H1 (cell line): ENCODE measurements at regions not wholly inside any gene's neighbourhood (a gene's known extent, or its start where the extent isn't known, plus 50 kb on each side); places are given as distances from the start of the nearest gene placed in this dataset.

Experiments
- CTCF ChIA-PET: fragments of 300-600 bp; sonication (Branson Sonifier 250); formaldehyde crosslinking; loops from one replicate; lab custom pipeline; 2021; ENCODE audit not compliant: partially characterized antibody; lab: Charles Lee
- POLR2A ChIA-PET: fragments of 300-600 bp; sonication (Branson Sonifier 250); formaldehyde crosslinking; loops from one replicate; lab custom pipeline; 2021; ENCODE audit warnings: inconsistent platforms; ENCODE audit not compliant: partially characterized antibody; lab: Charles Lee
- DNase-seq, 2 experiments: peaks; one replicate each; pipeline versions ENCODE4 v3.0.0 to v3.0.0-alpha.2; 2010 to 2022; ENCODE audit warnings: low spot score in 2 of 2, low read depth in 1 of 2, mixed read lengths in 1 of 2
- FAIRE-seq: peaks from 2 replicates; lab custom pipeline; 2011; peaks lifted over from hg19 to GRCh38; lab: Jason Lieb, UNC
- H2AFZ ChIP-seq: 2 replicates; pipeline ENCODE4 v1.8.1; 2012; ENCODE audit warnings: low read length, inconsistent platforms
- H2AK5ac ChIP-seq: 2 replicates; pipeline ENCODE4 v1.6.1; 2013; ENCODE audit warnings: low read depth, low read length
- H2BK120ac ChIP-seq: replicated peaks from 2 replicates; pipeline ENCODE3; 2013; ENCODE audit warnings: low read depth, low read length, inconsistent platforms
- H2BK12ac ChIP-seq: 2 replicates; pipeline ENCODE4 v1.6.1; 2013; ENCODE audit warnings: low read depth, low read length
- H2BK15ac ChIP-seq: 2 replicates; pipeline ENCODE4 v1.6.1; 2013; ENCODE audit warnings: low read length
- H2BK20ac ChIP-seq: 2 replicates; pipeline ENCODE4 v1.6.1; 2013; ENCODE audit warnings: low read length
- H2BK5ac ChIP-seq: 2 replicates; pipeline ENCODE4 v1.6.1; 2013; ENCODE audit warnings: low read depth, low read length
- H3K14ac ChIP-seq: 2 replicates; pipeline ENCODE4 v1.6.1; 2013; ENCODE audit warnings: inconsistent platforms; ENCODE audit not compliant: insufficient read length
- H3K18ac ChIP-seq: 2 replicates; pipeline ENCODE4 v1.6.1; 2013; ENCODE audit warnings: low read length; ENCODE audit errors: extremely low read depth
- H3K23ac ChIP-seq: 2 replicates; pipeline ENCODE4 v1.6.1; 2013; ENCODE audit warnings: inconsistent platforms; ENCODE audit not compliant: insufficient read length
- H3K23me2 ChIP-seq: 2 replicates; pipeline ENCODE4 v1.6.1; 2013; ENCODE audit warnings: low read depth, low read length
- H3K27ac ChIP-seq: 2 replicates; pipeline ENCODE4 v1.6.1; 2011; ENCODE audit warnings: low read depth, low read length, inconsistent platforms
- H3K27me3 ChIP-seq, 4 experiments: replicated peaks in 1 of 4; 1 replicate in 1 of 4; 2 replicates in 3 of 4; pipeline versions ENCODE4 v1.6.1 to v1.8.1; 2011 to 2013; ENCODE audit warnings: low read length in 3 of 4, mild to moderate bottlenecking in 3 of 4, inconsistent platforms in 2 of 4, mixed read lengths in 2 of 4, moderate library complexity in 1 of 4; ENCODE audit not compliant: control insufficient read depth in 3 of 4, insufficient read depth in 3 of 4; ENCODE audit errors: extremely low read depth in 1 of 4
- H3K36me3 ChIP-seq, 4 experiments: 2 replicates each; pipeline versions ENCODE4 v1.6.1 to v1.8.1; 2011 to 2013; ENCODE audit warnings: mild to moderate bottlenecking in 4 of 4, low read length in 3 of 4, moderate library complexity in 2 of 4, control low read depth in 1 of 4, inconsistent platforms in 1 of 4; ENCODE audit not compliant: insufficient read depth in 4 of 4, control insufficient read depth in 2 of 4
- H3K4ac ChIP-seq: replicated peaks from 2 replicates; pipeline ENCODE3; 2013; ENCODE audit warnings: low read length, low read depth, mixed read lengths, inconsistent platforms; ENCODE audit not compliant: insufficient read length
- H3K4me1 ChIP-seq, 4 experiments: replicated peaks in 1 of 4; 1 replicate in 1 of 4; 2 replicates in 3 of 4; pipeline versions ENCODE4 v1.6.1 to v1.8.1; 2011 to 2013; ENCODE audit warnings: low read length in 3 of 4, inconsistent platforms in 2 of 4, mixed read lengths in 1 of 4; ENCODE audit not compliant: insufficient read depth in 4 of 4, control insufficient read depth in 3 of 4
- H3K4me2 ChIP-seq, 2 experiments: 2 replicates each; pipeline versions ENCODE4 v1.6.1 to v1.8.1; 2011 to 2013; ENCODE audit warnings: low read depth in 2 of 2, low read length in 2 of 2, control low read depth in 1 of 2, inconsistent platforms in 1 of 2, mild to moderate bottlenecking in 1 of 2; ENCODE audit not compliant: insufficient read depth in 1 of 2
- H3K4me3 ChIP-seq, 4 experiments: fragments of 200-600, 300-600 bp in 1 of 4; sonication (generic), shearing (Covaris generic), sonication (Bioruptor Twin) in 1 of 4; 2 replicates each; pipeline versions ENCODE4 v1.5.1 to v1.8.1; 2011 to 2016; ENCODE audit warnings: low read length in 4 of 4, low read depth in 3 of 4, control low read depth in 2 of 4, inconsistent platforms in 2 of 4, mild to moderate bottlenecking in 2 of 4, mixed read lengths in 1 of 4, moderate library complexity in 1 of 4; ENCODE audit not compliant: insufficient read depth in 2 of 4; ENCODE audit errors: extremely low read depth in 1 of 4
- H3K56ac ChIP-seq: replicated peaks from 2 replicates; pipeline ENCODE3; 2013; ENCODE audit warnings: low read depth, mild to moderate bottlenecking, mixed read lengths, low read length, inconsistent platforms; ENCODE audit not compliant: insufficient read length
- H3K79me1 ChIP-seq: 2 replicates; pipeline ENCODE4 v1.6.1; 2013; ENCODE audit warnings: low read depth, low read length, control low read depth
- H3K79me2 ChIP-seq, 2 experiments: 2 replicates each; pipeline versions ENCODE4 v1.6.1 to v1.8.1; 2012 to 2013; ENCODE audit warnings: low read length in 2 of 2, mild to moderate bottlenecking in 2 of 2, inconsistent platforms in 1 of 2; ENCODE audit not compliant: insufficient read depth in 2 of 2, control insufficient read depth in 1 of 2
- H3K9ac ChIP-seq, 4 experiments: replicated peaks in 1 of 4; 1 replicate in 1 of 4; 2 replicates in 3 of 4; pipeline versions ENCODE4 v1.6.1 to v1.8.1; 2011 to 2013; ENCODE audit warnings: low read depth in 3 of 4, low read length in 3 of 4, control low read depth in 2 of 4, mild to moderate bottlenecking in 2 of 4, moderate library complexity in 2 of 4, inconsistent platforms in 1 of 4; ENCODE audit errors: extremely low read depth in 1 of 4
- H3K9me3 ChIP-seq, 2 experiments: 2 replicates each; pipeline versions ENCODE4 v1.6.1 to v1.8.1; 2012 to 2013; ENCODE audit warnings: mild to moderate bottlenecking in 2 of 2, moderate library complexity in 2 of 2, control low read depth in 1 of 2, inconsistent platforms in 1 of 2, low read depth in 1 of 2, low read length in 1 of 2, mixed read lengths in 1 of 2; ENCODE audit not compliant: insufficient read depth in 2 of 2
- H4K20me1 ChIP-seq, 2 experiments: replicated peaks in 1 of 2; 2 replicates each; pipeline versions ENCODE3 to v1.8.1; 2011 to 2013; ENCODE audit warnings: inconsistent platforms in 2 of 2, low read length in 2 of 2, mild to moderate bottlenecking in 1 of 2; ENCODE audit not compliant: insufficient read depth in 2 of 2, control insufficient read depth in 1 of 2
- H4K5ac ChIP-seq: 2 replicates; pipeline ENCODE4 v1.6.1; 2013; ENCODE audit warnings: low read length, low read depth, mixed read lengths, inconsistent platforms; ENCODE audit not compliant: insufficient read length
- H4K8ac ChIP-seq: 2 replicates; pipeline ENCODE4 v1.8.0; 2013; ENCODE audit warnings: mild to moderate bottlenecking, moderate library complexity, low read length, inconsistent platforms; ENCODE audit not compliant: insufficient read depth; ENCODE audit errors: extremely low read depth
- H4K91ac ChIP-seq: replicated peaks from 2 replicates; pipeline ENCODE3; 2013; ENCODE audit warnings: low read length, mixed read lengths, inconsistent platforms; ENCODE audit not compliant: insufficient read length
- ATF2 ChIP-seq: IDR thresholded peaks from 2 replicates; pipeline ENCODE4 v1.6.1; 2012; ENCODE audit warnings: low read length, inconsistent platforms
- CTCF ChIP-seq, 3 experiments: IDR thresholded peaks; 1 replicate in 2 of 3; 2 replicates in 1 of 3; pipeline versions ENCODE4 v1.5.1 to v1.6.1; 2011; ENCODE audit warnings: low read length in 3 of 3, mild to moderate bottlenecking in 3 of 3, inconsistent platforms in 2 of 3, low read depth in 1 of 3, moderate library complexity in 1 of 3; ENCODE audit not compliant: insufficient read depth in 1 of 3; ENCODE audit errors: control extremely low read depth in 1 of 3
- EP300 ChIP-seq, 2 experiments: IDR thresholded peaks; 1 replicate in 1 of 2; 2 replicates in 1 of 2; pipeline ENCODE4 v1.6.1; 2011 to 2012; ENCODE audit warnings: low read depth in 2 of 2, low read length in 2 of 2, mild to moderate bottlenecking in 2 of 2, borderline replicate concordance in 1 of 2, inconsistent platforms in 1 of 2, moderate library complexity in 1 of 2
- MAFK ChIP-seq: IDR thresholded peaks from 2 replicates; pipeline ENCODE4 v1.6.1; 2012; ENCODE audit warnings: low read depth, mild to moderate bottlenecking, improper control_type of control experiment, low read length
- POU5F1 ChIP-seq: IDR thresholded peaks from 2 replicates; pipeline ENCODE4 v1.6.1; 2011; ENCODE audit warnings: low read depth, mild to moderate bottlenecking, low read length, moderate library complexity
- SAP30 ChIP-seq: fragments of 300-600 bp; sonication (generic); IDR thresholded peaks from 2 replicates; pipeline ENCODE4 v1.7.1; 2012; ENCODE audit warnings: low read length, moderate library complexity, mild to moderate bottlenecking, inconsistent platforms; ENCODE audit not compliant: insufficient read depth, insufficient replicate concordance
- SIX5 ChIP-seq: IDR thresholded peaks from 2 replicates; pipeline ENCODE4 v1.6.1; 2011; ENCODE audit warnings: mild to moderate bottlenecking, low read depth, low read length
- SP2 ChIP-seq: IDR thresholded peaks from 2 replicates; pipeline ENCODE4 v1.6.1; 2012; ENCODE audit warnings: mild to moderate bottlenecking, low read length, inconsistent platforms
- TAF1 ChIP-seq: IDR thresholded peaks from 2 replicates; pipeline ENCODE4 v1.6.1; 2011; ENCODE audit warnings: mild to moderate bottlenecking, low read depth, low read length
- TAF7 ChIP-seq: optimal IDR thresholded peaks from 2 replicates; pipeline ENCODE3; 2011; ENCODE audit warnings: low read depth, mild to moderate bottlenecking, inconsistent platforms, low read length, moderate library complexity, borderline replicate concordance
- WGBS, 2 experiments: shearing (Covaris generic) in 1 of 2; methylation state at CpG; one replicate each; pipeline versions ENCODE4 v1.1.6 to v1.1.7; 2013 to 2015; ENCODE audit warnings: low lambda C conversion rate in 2 of 2, mixed read lengths in 2 of 2, inconsistent platforms in 1 of 2, low coverage in 1 of 2, missing lambda C conversion rate in 1 of 2; ENCODE audit not compliant: insufficient replicate concordance in 2 of 2, insufficient coverage in 1 of 2, insufficient read length in 1 of 2; ENCODE audit errors: extremely low coverage in 1 of 2, missing lambda C conversion rate in 1 of 2; 5-methylcytosine and 5-hydroxymethylcytosine counted together

GRCh38 chr1:199837321-199837720 lies 190.2 kb upstream of the NR5A2 start:
- H3K27me3 ChIP-seq = no peaks in the 10 kb centered on the region
- H2AFZ ChIP-seq = no peak overlapping the region
- no peak overlapping the region for H2BK15ac ChIP-seq
- DNase-seq = no peak
- POLR2A ChIA-PET = no interaction called here
- H3K9me3 ChIP-seq = no peaks in the 10 kb centered on the region
- no peak overlapping the region for H3K4ac ChIP-seq
- no peak overlapping the region for H3K23ac ChIP-seq
- no peak overlapping the region for H3K27ac ChIP-seq
- H4K91ac ChIP-seq = no peak overlapping the region
- H4K8ac ChIP-seq = no peak overlapping the region
- no peak overlapping the region for H2BK120ac ChIP-seq
- H4K20me1 ChIP-seq = no peaks in the 10 kb centered on the region
- CTCF ChIA-PET = no interaction called here
- no peak overlapping the region for H3K4me2 ChIP-seq
- no peaks in the 10 kb centered on the region for H3K79me2 ChIP-seq
- no peaks in the 10 kb centered on the region for H3K36me3 ChIP-seq
- H2AK5ac ChIP-seq = no peak overlapping the region
- no peaks in the 10 kb centered on the region for H3K79me1 ChIP-seq
- H2BK12ac ChIP-seq = no peak overlapping the region
- no peaks in the 10 kb centered on the region for H3K23me2 ChIP-seq
- no peak overlapping the region for H2BK20ac ChIP-seq
- no peak overlapping the region for H2BK5ac ChIP-seq
- H3K4me3 ChIP-seq = no peak overlapping the region
- no peak for FAIRE-seq
- H3K56ac ChIP-seq = no peak overlapping the region
- H4K5ac ChIP-seq = no peak overlapping the region
- 96% methylated on average over 1 of the region's 1 CpG; no CpG with 5 or more reads in 1 of the 2 experiments for WGBS, 2 experiments
- no peak overlapping the region for H3K9ac ChIP-seq
- H3K18ac ChIP-seq = no peak overlapping the region
- no peak overlapping the region for H3K14ac ChIP-seq
- no peaks in the 10 kb centered on the region for H3K4me1 ChIP-seq
- TF ChIP-seq EP300 (IDR thresholded peaks at IDR 0.05; ENCODE audit: borderline replicate concordance in 1 of 2, low read depth in 2 of 2, low read length in 2 of 2) = no peak
- TF ChIP-seq TAF7 = no peak
- TF ChIP-seq SAP30 = no peak
- TF ChIP-seq SIX5 = no peak
- TF ChIP-seq TAF1 = no peak
- no peak for TF ChIP-seq MAFK
- no peak for TF ChIP-seq SP2
- no peak for TF ChIP-seq CTCF (IDR thresholded peaks at IDR 0.05; ENCODE audit: control extremely low read depth in 1 of 3, insufficient read depth in 1 of 3, low read depth in 1 of 3, low read length in 3 of 3)
- TF ChIP-seq ATF2 = no peak
- TF ChIP-seq POU5F1 = no peak
